ENCODE measurements at regions not wholly inside any gene's neighbourhood (a gene's known extent, or its start where the extent isn't known, plus 50 kb on each side); places are given as distances from the start of the nearest gene placed in this dataset.

DNA sequence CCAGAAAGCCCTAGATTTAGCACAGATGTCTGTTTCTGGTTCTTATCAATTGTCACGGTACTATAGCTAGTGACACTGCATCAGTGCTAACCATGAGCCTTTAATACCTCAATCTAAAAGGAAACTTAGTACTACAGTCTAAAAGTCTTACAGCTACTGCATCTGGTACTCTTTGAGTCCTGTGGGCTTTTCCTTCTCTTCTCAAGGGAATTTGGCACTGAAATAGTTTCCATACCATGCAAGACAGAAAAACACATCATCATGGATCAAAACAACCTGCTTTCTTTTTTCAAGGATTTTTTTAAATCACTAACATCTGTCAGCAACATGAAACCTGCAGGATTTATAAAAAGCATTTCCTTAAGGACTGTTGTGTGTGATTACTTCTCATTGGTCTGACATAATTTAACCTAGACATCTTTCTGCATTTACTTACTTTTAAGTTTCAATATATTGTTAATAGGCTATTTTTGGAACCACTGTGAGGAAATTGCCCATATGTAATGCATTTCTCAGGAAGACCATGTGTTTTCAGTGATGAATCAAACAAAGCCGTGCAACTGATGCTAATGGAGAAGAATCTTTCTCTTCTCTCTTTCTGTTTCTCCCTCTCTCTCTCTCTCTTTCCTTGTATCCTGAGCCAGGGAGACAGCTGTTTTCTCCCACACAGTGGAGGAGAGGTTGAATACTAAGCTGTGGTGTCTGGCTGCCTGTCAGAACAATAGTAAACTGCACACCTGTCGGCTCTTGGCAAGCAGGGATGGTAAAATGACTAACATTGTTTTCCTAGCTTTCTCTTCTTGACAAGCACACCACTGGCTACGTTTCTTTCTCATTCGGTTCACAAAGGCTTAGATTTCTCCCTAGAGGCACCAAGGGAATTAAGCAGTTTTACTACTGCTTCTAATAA lies 273.4 kb downstream of the CSNK1G3 start:
- peak; percentile 76 for DNase-seq

GRCh38 chr5:123783421-123783820 lies 271.4 kb downstream of the CSNK1G3 start:
- DNase-seq, result no peak

DNA sequence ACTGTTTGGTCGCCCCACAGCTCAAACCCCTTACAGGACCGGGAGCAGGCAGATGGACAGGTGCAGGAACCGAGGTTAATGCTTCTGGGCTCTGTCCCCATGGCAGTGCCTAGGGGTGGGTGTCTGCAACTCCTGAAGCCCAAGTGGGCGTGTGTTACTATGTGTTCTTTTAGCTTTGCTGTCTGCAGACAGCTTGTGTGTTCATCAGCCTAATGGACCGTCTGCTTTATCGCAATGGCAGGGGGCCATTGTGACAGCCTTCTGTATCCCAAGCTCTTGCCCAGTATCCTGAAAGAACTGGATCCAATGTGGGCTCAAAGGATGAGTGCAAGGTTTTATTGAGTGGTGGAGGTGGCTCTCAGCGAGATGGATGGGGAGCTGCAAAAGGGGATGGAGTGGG lies 266.7 kb downstream of the CSNK1G3 start:
- DNase-seq, result no peak

DNA sequence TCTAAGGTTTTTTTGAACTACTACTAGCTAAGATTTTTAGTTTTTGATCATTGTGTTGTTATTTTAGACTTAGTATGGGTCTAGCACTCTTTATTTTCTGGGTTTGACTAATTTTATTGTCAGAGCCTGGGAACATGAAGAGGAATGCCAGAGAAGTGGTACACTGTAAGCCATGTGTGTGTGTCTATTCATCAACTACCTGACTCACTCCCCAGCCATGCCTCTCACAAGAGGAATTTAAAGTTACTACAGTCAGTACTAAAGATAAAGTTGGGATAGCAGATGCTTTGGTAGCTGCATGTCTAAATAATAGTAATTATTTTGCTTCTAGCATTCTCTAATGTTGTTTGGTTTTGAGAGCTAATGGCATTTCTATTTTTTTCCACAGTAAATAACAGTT lies 264.8 kb downstream of the CSNK1G3 start:
- DNase-seq, result no peak

- no peak for DNase-seq
Observed at GRCh38 chr5:123771715-123772114, 259.7 kb downstream of the CSNK1G3 start.

DNA sequence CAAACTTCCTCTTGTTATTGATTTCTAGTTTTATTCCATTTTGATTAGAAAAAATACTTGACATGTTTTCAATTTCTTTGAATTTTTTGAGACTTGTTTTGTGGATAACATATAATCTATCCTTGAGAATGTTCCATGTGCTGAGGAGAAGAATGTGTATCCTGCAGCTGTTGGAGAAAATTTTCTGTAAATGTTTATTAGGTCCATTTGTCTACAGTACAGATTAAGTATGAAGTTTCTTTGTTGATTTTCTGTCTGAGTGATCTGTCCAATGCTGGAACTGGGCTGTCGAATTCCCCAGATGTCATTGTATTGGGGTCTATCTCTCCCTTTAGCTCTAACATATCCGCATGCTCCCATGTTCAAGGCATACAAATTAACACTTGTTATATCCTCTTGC lies 251.2 kb downstream of the CSNK1G3 start:
- no peak for DNase-seq

GRCh38 chr5:123756816-123757215 lies 244.8 kb downstream of the CSNK1G3 start:
- no peak for DNase-seq

GRCh38 chr5:123756318-123756665 lies 244.3 kb downstream of the CSNK1G3 start:
- no peak for DNase-seq

DNA sequence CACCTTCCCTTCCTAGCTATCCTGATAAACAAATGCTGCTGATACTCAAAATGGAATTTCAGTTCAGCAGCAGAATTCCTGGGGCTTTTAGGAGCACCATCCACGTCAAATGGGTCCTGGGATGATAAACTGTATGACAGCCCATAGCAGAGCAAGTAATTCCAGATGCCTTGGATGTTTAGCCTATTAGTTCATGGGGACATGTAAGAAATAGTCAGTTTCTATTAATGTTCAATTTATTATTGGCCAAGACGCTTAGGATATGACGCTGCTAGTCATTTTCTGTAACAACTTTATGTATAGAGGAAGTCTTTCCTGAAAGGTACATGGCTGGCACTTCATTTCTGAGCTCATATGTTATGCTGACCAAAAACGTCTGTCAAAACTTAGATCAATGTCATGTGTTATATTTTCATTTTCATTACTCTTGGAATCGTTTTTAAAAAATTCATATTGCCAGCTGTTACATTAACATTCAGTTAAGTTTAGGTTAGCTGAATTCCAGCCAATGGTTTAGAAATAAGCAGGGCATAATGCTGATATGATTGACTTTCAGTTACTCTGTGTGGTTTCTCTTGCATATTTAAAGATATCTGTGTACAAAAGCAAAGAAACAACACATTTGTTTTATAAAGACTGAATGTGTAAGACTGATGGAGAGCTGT lies 243.8 kb downstream of the CSNK1G3 start:
- no peak for DNase-seq

DNA sequence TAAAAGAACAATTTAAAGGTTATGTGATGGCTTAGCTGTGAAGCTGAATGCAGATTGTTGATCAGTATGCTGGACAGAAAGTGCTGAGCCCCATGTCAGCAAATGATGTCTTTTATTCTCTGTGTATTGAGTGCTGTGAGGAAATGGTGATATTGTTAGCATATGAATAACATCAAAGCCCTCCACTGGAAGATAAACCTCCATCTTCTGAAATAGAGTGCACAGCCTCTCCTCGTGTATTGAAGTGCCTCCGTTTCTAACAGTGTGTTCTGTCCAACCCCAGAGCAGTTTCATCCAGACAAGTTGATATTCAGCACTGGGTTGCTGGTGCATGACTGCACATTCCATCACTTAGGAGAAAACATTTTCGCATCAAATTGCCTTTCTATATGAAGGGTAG lies 242.9 kb downstream of the CSNK1G3 start:
- no peak for DNase-seq

DNA sequence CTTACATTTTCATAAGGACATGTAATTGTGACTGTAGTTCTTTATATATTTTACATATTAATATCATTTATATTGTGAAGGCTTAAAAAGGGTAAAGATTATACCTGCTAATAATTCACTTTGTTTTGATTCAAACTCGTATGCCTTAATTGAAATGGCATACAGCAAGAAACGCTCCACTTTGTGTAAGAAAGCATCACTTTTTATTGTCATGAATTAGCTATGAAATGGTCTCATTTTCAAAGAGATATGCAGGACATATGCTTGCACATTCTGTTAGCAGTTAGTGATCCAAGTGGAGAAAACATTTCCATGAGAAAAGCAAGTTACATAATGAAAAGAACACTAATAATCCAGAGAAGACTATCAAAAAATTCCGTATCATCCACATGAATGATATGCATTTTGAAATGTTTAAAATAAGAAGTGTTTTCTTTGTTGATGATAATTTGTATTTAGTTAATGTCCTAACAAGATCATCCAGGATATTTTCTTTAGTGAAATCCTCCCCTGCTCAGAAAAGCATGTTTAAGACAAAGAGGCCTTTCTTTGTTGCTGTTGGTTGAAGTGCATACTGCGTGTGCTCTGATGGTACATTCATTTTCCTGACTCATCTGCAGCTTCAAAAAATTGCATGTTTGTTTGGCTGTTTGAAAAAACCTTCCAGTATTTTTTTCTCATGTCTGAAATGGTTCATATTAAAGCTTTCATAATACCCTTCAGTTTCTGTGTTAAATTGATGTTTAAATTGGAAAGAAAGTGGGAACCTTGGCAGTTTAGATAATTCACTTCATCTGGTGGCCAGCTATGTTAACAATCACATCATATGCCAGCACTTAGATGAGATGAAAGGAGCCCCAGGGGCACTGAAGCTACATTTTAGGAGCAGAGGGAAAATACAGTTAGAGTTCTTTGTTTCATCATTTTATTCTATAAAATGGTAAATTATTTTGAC lies 242.2 kb downstream of the CSNK1G3 start:
- DNase-seq, result no peak

- no peak for DNase-seq
Observed at GRCh38 chr5:123753180-123753936, 241.4 kb downstream of the CSNK1G3 start.

DNA sequence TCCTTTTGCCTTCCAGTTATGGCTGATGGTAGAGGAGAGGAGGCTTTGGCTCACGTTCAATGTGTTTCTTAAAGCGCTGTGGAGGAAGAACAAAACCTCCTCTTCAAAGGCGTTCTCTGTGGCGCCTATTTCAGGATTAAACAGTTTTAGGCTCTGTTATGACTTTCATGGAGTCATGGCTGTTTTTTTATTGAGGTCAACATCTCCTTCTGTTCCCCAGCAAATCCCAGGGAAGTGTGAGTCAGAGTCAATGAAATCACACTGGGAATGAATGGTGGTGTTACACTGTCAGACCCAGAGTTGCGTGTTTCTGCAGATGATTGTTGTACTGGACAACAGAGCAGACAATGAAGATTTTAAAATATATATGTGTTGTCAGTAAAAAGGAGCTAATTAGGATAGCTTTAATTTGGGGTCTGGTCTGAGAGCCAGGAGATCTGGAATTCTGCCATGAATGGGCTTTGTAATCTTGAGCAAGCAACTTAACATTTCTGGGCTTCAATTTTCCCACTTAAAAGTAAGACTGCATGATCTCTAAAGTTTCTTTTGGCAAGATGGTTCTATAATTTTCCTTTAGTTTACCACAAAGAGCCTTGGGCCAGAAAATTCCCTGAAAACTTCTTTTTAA lies 240.7 kb downstream of the CSNK1G3 start:
- DNase-seq, result no peak

- no peak for DNase-seq
Observed at GRCh38 chr5:123751670-123752069, 239.7 kb downstream of the CSNK1G3 start.

DNA sequence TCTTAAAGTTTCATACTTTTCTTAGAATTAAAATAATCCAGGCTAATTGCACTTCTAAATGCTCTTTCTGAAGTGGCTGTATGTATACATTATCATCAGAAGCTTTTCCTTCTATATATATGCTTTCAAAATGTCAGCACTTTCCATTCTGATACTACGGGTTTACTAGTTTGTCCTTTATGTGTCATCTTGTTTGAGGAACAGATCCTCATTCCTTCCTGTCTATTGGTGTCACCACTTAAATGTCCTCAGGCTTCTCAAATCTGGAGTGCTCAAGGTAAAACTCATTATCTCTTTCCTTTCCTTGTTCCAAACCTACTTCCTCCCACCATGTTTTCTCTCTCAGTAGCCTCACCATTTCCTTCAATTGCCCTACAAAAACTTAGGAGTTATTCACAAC lies 236.3 kb downstream of the CSNK1G3 start:
- DNase-seq, result no peak

- DNase-seq, result no peak
Observed at GRCh38 chr5:123746683-123747360, 234.8 kb downstream of the CSNK1G3 start.

DNA sequence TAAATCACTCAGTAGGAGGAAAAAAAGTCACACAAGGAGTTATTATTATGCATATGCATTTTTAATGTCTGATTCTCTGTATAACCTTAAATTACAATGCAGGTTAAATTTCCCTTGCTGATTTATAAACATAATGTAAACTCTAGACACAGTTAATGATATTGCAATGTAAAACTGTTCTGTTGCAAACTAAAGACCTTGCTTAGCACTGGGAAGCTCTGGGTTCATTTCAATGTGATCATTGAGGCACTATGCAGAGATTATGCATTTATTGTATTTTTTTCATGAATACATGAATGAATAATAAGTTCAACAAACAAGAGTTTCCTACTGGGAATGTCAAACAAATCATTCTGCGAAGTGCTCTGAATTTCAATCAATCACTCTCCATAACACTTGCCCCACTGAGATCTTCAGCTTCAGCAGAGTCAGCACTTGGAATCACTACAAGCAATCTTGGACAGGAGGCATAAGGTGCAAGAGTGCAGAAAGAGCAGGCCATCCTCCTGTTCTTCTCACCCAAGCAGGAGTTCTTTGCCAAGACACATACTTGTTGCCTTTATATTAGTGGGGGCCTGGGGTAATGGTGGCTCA lies 232.1 kb downstream of the CSNK1G3 start:
- DNase-seq, result no peak

GRCh38 chr5:123735384-123735783 lies 223.4 kb downstream of the CSNK1G3 start:
- no peak for DNase-seq

DNA sequence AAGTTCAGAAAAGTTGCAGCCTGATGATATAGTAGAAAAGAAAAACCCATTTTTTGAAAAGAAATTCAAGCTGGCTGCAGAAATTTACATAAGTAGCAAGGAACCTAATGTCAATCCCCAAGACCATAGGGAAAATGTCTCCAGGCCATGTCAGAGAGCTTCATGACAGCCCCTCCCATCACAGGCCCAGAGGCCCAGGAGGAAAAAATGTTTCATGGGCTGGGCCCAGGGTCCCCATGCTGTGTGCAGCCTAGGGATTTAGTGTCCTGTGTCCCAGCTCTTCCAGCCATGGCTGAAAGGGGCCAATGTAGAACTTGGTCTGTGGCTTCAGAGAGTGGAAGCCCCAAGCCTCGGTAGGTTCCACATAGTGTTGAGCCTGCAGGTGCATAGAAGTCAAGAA lies 220.3 kb downstream of the CSNK1G3 start:
- DNase-seq, result no peak

GRCh38 chr5:123722451-123722850 lies 210.5 kb downstream of the CSNK1G3 start:
- no peak for DNase-seq

- no peak for DNase-seq
Observed at GRCh38 chr5:123721675-123722276, 209.8 kb downstream of the CSNK1G3 start.
